ENCODE measurements at regions not wholly inside any gene's neighbourhood (a gene's known extent, or its start where the extent isn't known, plus 50 kb on each side); places are given as distances from the start of the nearest gene placed in this dataset.
A peak's percentile ranks its signal among the peaks of the same experiment; 100 is the strongest.

- ChIA-PET CTCF (interaction anchor here (1.0 to 2.8 kb wide), 6 partner anchors 13 to 224 kb away, joined by 3 to 12 read pairs (median 3); no protein-coding TSS in a partner anchor), POLR2A (no interaction called here)
- TF ChIP-seq CTCF (IDR thresholded peaks at IDR 0.05; ENCODE audit: control extremely low read depth, extremely low read depth, low read depth, missing control alignments) = no peak
- no peak for DNase-seq (ENCODE audit: extremely low spot score)
Observed at GRCh38 chr6:56372406-56372995, 125.1 kb upstream of the COL21A1 start.

GRCh38 chr6:56370561-56371211 is 123.3 kb upstream of the COL21A1 start:
- peak; percentile 18 for DNase-seq (ENCODE audit: extremely low spot score)
- TF ChIP-seq CTCF (IDR thresholded peaks at IDR 0.05; ENCODE audit: control extremely low read depth, extremely low read depth, low read depth, missing control alignments) = no peak
- ChIA-PET CTCF (interaction anchor here (0.7 to 2.8 kb wide), 9 partner anchors 12 to 339 kb away, joined by 3 to 12 read pairs (median 3); no protein-coding TSS in a partner anchor), POLR2A (interaction anchor here (0.6 kb wide), 1 partner anchor 132 kb away, joined by 3 read pairs; no protein-coding TSS in a partner anchor)

- ChIA-PET CTCF (interaction anchor here (0.7 to 2.8 kb wide), 11 partner anchors 9 to 481 kb away, joined by 3 to 12 read pairs (median 3); no protein-coding TSS in a partner anchor), POLR2A (interaction anchor here (0.6 kb wide), 1 partner anchor 132 kb away, joined by 3 read pairs; no protein-coding TSS in a partner anchor)
- no peak for DNase-seq (ENCODE audit: extremely low spot score)
- TF ChIP-seq CTCF (IDR thresholded peaks at IDR 0.05; ENCODE audit: control extremely low read depth, extremely low read depth, low read depth, missing control alignments) = no peak
Observed at GRCh38 chr6:56370127-56370540, 122.8 kb upstream of the COL21A1 start.

GRCh38 chr6:56368491-56368890 is 121.1 kb upstream of the COL21A1 start:
- no peak for DNase-seq (ENCODE audit: extremely low spot score)
- TF ChIP-seq CTCF (IDR thresholded peaks at IDR 0.05; ENCODE audit: control extremely low read depth, extremely low read depth, low read depth, missing control alignments) = no peak
- ChIA-PET CTCF (interaction anchor here (1.2 to 3.0 kb wide), 4 partner anchors 10 to 483 kb away, joined by 3 to 27 read pairs (median 4); no protein-coding TSS in a partner anchor), POLR2A (no interaction called here)

- CTCF ChIA-PET = interaction anchor here (3.0 kb wide), 1 partner anchor 228 kb away, joined by 27 read pairs; no protein-coding TSS in a partner anchor
- POLR2A ChIA-PET = no interaction called here
- DNase-seq (ENCODE audit: extremely low spot score) = no peak
- no peak for TF ChIP-seq CTCF (IDR thresholded peaks at IDR 0.05; ENCODE audit: control extremely low read depth, extremely low read depth, low read depth, missing control alignments)
Observed at GRCh38 chr6:56366141-56366852, 118.9 kb upstream of the COL21A1 start.

- CTCF ChIA-PET = interaction anchor here (0.7 to 1.6 kb wide), 9 partner anchors 8 to 252 kb away, joined by 3 to 5 read pairs (median 3); no protein-coding TSS in a partner anchor
- POLR2A ChIA-PET = interaction anchor here (0.6 kb wide), 1 partner anchor 748 kb away, joined by 3 read pairs; no protein-coding TSS in a partner anchor
- DNase-seq (ENCODE audit: extremely low spot score) = no peak
- no peak for TF ChIP-seq CTCF (IDR thresholded peaks at IDR 0.05; ENCODE audit: control extremely low read depth, extremely low read depth, low read depth, missing control alignments)
Observed at GRCh38 chr6:56364827-56365339, 117.5 kb upstream of the COL21A1 start.

Measured in GM10248 (cell line).